ENCODE measurements at regions not wholly inside any gene's neighbourhood (a gene's known extent, or its start where the extent isn't known, plus 50 kb on each side); places are given as distances from the start of the nearest gene placed in this dataset.

DNA sequence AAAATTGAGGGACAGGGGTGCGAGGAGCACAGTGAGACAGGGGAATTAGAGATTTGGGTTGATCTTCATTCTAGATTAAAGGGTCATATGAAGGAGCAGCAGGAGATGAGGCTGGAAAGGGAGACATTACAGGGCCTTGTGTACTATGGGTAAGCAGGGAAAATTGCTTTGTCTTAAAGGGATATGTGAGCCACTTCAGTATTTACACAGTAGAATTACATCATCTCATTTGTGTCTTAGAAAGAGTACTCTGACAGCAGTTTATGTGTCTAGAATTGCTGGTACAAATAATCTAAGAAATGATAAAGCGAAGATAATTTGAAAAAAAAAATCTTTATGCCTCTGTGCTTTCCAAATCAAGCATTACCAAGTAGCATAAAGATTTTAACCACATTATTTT lies 287.0 kb upstream of the ARRDC3 start:
- no peaks in the 10 kb centered on the region for H3K27me3 ChIP-seq (ENCODE audit: insufficient read depth, poor library complexity, severe bottlenecking)
- H3K4me3 ChIP-seq (replicated peaks; ENCODE audit: insufficient read depth, low read length): no peak overlapping the region
- DNase-seq (ENCODE audit: low read depth in 1 of 2, low spot score in 1 of 2): no peak
- no peak overlapping the region for H3K27ac ChIP-seq (replicated peaks)
- TF ChIP-seq CTCF (IDR thresholded peaks at IDR 0.05; ENCODE audit: insufficient read depth, low read length) (no peak), GABPA (IDR thresholded peaks at IDR 0.05; ENCODE audit: low read depth) (no peak), SPI1 (IDR thresholded peaks at IDR 0.05; ENCODE audit: borderline replicate concordance, low read depth) (no peak)

- H3K27me3 ChIP-seq (ENCODE audit: insufficient read depth, poor library complexity, severe bottlenecking): no peaks in the 10 kb centered on the region
- H3K27ac ChIP-seq (replicated peaks): no peak overlapping the region
- no peak overlapping the region for H3K4me3 ChIP-seq (replicated peaks; ENCODE audit: insufficient read depth, low read length)
- no peak for DNase-seq (ENCODE audit: low read depth in 1 of 2, low spot score in 1 of 2)
- TF ChIP-seq GABPA (IDR thresholded peaks at IDR 0.05; ENCODE audit: low read depth): no peak
- TF ChIP-seq POLR2AphosphoS5 (IDR thresholded peaks at IDR 0.05; ENCODE audit: low read depth): no peak
- TF ChIP-seq SPI1 (IDR thresholded peaks at IDR 0.05; ENCODE audit: borderline replicate concordance, low read depth): no peak
- TF ChIP-seq, protein P1, sequence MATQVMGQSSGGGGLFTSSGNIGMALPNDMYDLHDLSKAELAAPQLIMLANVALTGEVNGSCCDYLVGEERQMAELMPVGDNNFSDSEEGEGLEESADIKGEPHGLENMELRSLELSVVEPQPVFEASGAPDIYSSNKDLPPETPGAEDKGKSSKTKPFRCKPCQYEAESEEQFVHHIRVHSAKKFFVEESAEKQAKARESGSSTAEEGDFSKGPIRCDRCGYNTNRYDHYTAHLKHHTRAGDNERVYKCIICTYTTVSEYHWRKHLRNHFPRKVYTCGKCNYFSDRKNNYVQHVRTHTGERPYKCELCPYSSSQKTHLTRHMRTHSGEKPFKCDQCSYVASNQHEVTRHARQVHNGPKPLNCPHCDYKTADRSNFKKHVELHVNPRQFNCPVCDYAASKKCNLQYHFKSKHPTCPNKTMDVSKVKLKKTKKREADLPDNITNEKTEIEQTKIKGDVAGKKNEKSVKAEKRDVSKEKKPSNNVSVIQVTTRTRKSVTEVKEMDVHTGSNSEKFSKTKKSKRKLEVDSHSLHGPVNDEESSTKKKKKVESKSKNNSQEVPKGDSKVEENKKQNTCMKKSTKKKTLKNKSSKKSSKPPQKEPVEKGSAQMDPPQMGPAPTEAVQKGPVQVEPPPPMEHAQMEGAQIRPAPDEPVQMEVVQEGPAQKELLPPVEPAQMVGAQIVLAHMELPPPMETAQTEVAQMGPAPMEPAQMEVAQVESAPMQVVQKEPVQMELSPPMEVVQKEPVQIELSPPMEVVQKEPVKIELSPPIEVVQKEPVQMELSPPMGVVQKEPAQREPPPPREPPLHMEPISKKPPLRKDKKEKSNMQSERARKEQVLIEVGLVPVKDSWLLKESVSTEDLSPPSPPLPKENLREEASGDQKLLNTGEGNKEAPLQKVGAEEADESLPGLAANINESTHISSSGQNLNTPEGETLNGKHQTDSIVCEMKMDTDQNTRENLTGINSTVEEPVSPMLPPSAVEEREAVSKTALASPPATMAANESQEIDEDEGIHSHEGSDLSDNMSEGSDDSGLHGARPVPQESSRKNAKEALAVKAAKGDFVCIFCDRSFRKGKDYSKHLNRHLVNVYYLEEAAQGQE (IDR thresholded peaks at IDR 0.05; ENCODE audit: insufficient replicate concordance, low read depth): no peak
- TF ChIP-seq CTCF (IDR thresholded peaks at IDR 0.05; ENCODE audit: insufficient read depth, low read length): no peak
Observed at GRCh38 chr5:91668261-91668660, 285.1 kb upstream of the ARRDC3 start.

- H3K27me3 ChIP-seq (ENCODE audit: insufficient read depth, poor library complexity, severe bottlenecking): no peaks in the 10 kb centered on the region
- TF ChIP-seq CTCF (IDR thresholded peaks at IDR 0.05; ENCODE audit: insufficient read depth, low read length): no peak
- no peak for TF ChIP-seq SPI1 (IDR thresholded peaks at IDR 0.05; ENCODE audit: borderline replicate concordance, low read depth)
- no peak for TF ChIP-seq GABPA (IDR thresholded peaks at IDR 0.05; ENCODE audit: low read depth)
- TF ChIP-seq POLR2AphosphoS5 (IDR thresholded peaks at IDR 0.05; ENCODE audit: low read depth): no peak
- TF ChIP-seq, protein P1 (IDR thresholded peaks at IDR 0.05; ENCODE audit: insufficient replicate concordance, low read depth): no peak
- no peak for DNase-seq (ENCODE audit: low read depth in 1 of 2, low spot score in 1 of 2)
- H3K27ac ChIP-seq (replicated peaks): no peak overlapping the region
- H3K4me3 ChIP-seq (replicated peaks; ENCODE audit: insufficient read depth, low read length): no peak overlapping the region
Observed at GRCh38 chr5:91652678-91653077, 269.6 kb upstream of the ARRDC3 start.

GRCh38 chr5:91651704-91652103 lies 268.6 kb upstream of the ARRDC3 start:
- H3K27me3 ChIP-seq (ENCODE audit: insufficient read depth, poor library complexity, severe bottlenecking): no peaks in the 10 kb centered on the region
- no peak for TF ChIP-seq POLR2AphosphoS5 (IDR thresholded peaks at IDR 0.05; ENCODE audit: low read depth)
- no peak for TF ChIP-seq CTCF (IDR thresholded peaks at IDR 0.05; ENCODE audit: insufficient read depth, low read length)
- TF ChIP-seq SPI1 (IDR thresholded peaks at IDR 0.05; ENCODE audit: borderline replicate concordance, low read depth): no peak
- TF ChIP-seq GABPA (IDR thresholded peaks at IDR 0.05; ENCODE audit: low read depth): no peak
- TF ChIP-seq, protein P1 (IDR thresholded peaks at IDR 0.05; ENCODE audit: insufficient replicate concordance, low read depth): no peak
- DNase-seq (ENCODE audit: low read depth in 1 of 2, low spot score in 1 of 2): no peak
- H3K27ac ChIP-seq (replicated peaks): no peak overlapping the region
- H3K4me3 ChIP-seq (replicated peaks; ENCODE audit: insufficient read depth, low read length): no peak overlapping the region

All from HL-60 (cell line).